HCT116 (cell line): ENCODE measurements at regions not wholly inside any gene's neighbourhood (a gene's known extent, or its start where the extent isn't known, plus 50 kb on each side); places are given as distances from the start of the nearest gene placed in this dataset.

ENCODE experiments used
- ATAC-seq: fragments of 200-7000 bp; cut with Tn5 transposase; 2 replicates; pipeline ENCODE4 v1.9.1; 2020; ENCODE audit warnings: mild to moderate bottlenecking, moderate library complexity
- BruUV-seq: library from RNA; stranded (reverse); fragments of 400-500 nt; replicated peaks from 2 replicates; lab custom pipeline; 2021; lab: Mats Ljungman, UMichigan
- CTCF ChIA-PET: fragments of 300-600 bp; sonication (Branson Sonifier 250); formaldehyde crosslinking; loops from one replicate; lab custom pipeline; 2021; ENCODE audit warnings: antibody characterized with exemption; lab: Charles Lee
- POLR2A ChIA-PET: fragments of 300-600, 350-600 bp; sonication (Branson Sonifier 250); formaldehyde crosslinking; loops from one replicate; lab custom pipeline; 2021; ENCODE audit warnings: antibody characterized with exemption; lab: Charles Lee
- RAD21 ChIA-PET, 2 experiments: fragments of 300-600 bp; sonication (Branson Sonifier 250); formaldehyde crosslinking; loops; one replicate each; lab custom pipeline; 2023; ENCODE audit warnings: low total read pairs in 2 of 2; ENCODE audit not compliant: uncharacterized antibody in 2 of 2, unreplicated experiment in 2 of 2, low non-redundant PET in 1 of 2; lab: Charles Lee
- DNase-seq: peaks from one replicate; pipeline ENCODE4 v3.0.0-alpha.2; 2010; ENCODE audit warnings: low read depth, low spot score
- H2AFZ ChIP-seq: fragments of 200-600 bp; shearing (Covaris generic), sonication (generic); 2 replicates; pipeline ENCODE4 v1.6.1; 2017; ENCODE audit warnings: low read depth, mixed run types, mixed read lengths, antibody characterized with exemption, low read length; ENCODE audit not compliant: poor library complexity, severe bottlenecking
- H3K27ac ChIP-seq: 2 replicates; pipeline ENCODE4 v1.5.1; 2012; ENCODE audit warnings: low read depth, low read length
- H3K27me3 ChIP-seq: fragments of 200-600 bp; sonication (generic); 2 replicates; pipeline ENCODE4 v1.6.1; 2016; ENCODE audit warnings: mixed run types, low read length, mixed read lengths; ENCODE audit not compliant: insufficient read depth
- H3K36me3 ChIP-seq, 2 experiments: fragments of 200-500 bp in 1 of 2; fragments of 200-600 bp in 1 of 2; sonication (Bioruptor generic) in 1 of 2; sonication (generic) in 1 of 2; 2 replicates each; pipeline versions ENCODE4 v1.5.1 to v1.6.1; 2014 to 2016; ENCODE audit warnings: low read length in 2 of 2, inconsistent platforms in 1 of 2, mixed read lengths in 1 of 2, mixed run types in 1 of 2; ENCODE audit not compliant: insufficient read depth in 2 of 2, control insufficient read depth in 1 of 2
- H3K4me1 ChIP-seq, 2 experiments: fragments of 200-600 bp in 1 of 2; sonication (generic) in 1 of 2; 2 replicates each; pipeline versions ENCODE4 v1.5.1 to v1.6.1; 2012 to 2017; ENCODE audit warnings: low read length in 2 of 2, inconsistent platforms in 1 of 2, mild to moderate bottlenecking in 1 of 2, mixed read lengths in 1 of 2, mixed run types in 1 of 2, moderate library complexity in 1 of 2; ENCODE audit not compliant: insufficient read depth in 2 of 2, control insufficient read depth in 1 of 2
- H3K4me2 ChIP-seq: fragments of 200-600 bp; sonication (generic); 2 replicates; pipeline ENCODE4 v1.6.1; 2017; ENCODE audit warnings: mixed run types, low read length, mixed read lengths
- H3K4me3 ChIP-seq, 2 experiments: fragments of 200-600 bp in 1 of 2; sonication (generic) in 1 of 2; replicated peaks in 1 of 2; 2 replicates each; pipeline ENCODE4 v1.5.1; 2011 to 2016; ENCODE audit warnings: low read length in 2 of 2, control low read depth in 1 of 2, low read depth in 1 of 2, mild to moderate bottlenecking in 1 of 2, mixed read lengths in 1 of 2, mixed run types in 1 of 2
- H3K79me2 ChIP-seq: fragments of 200-600 bp; sonication (generic); 2 replicates; pipeline ENCODE4 v1.6.1; 2017; ENCODE audit warnings: mild to moderate bottlenecking, mixed run types, low read length, moderate library complexity, mixed read lengths; ENCODE audit not compliant: insufficient read depth
- H3K9ac ChIP-seq: fragments of 200-600 bp; sonication (generic); 2 replicates; pipeline ENCODE4 v1.6.1; 2016; ENCODE audit warnings: low read length, mixed read lengths
- H3K9me2 ChIP-seq: fragments of 200-600 bp; sonication (generic), shearing (Covaris generic); 2 replicates; pipeline ENCODE4 v1.6.1; 2017; ENCODE audit warnings: mixed run types, mild to moderate bottlenecking, moderate library complexity; ENCODE audit not compliant: insufficient read depth
- H3K9me3 ChIP-seq, 2 experiments: fragments of 200-500 bp in 1 of 2; fragments of 200-600 bp in 1 of 2; sonication (Bioruptor generic) in 1 of 2; sonication (generic) in 1 of 2; 2 replicates each; pipeline ENCODE4 v1.6.1; 2014 to 2017; ENCODE audit warnings: low read length in 2 of 2, mixed read lengths in 2 of 2, inconsistent platforms in 1 of 2, low read depth in 1 of 2, mild to moderate bottlenecking in 1 of 2, mixed run types in 1 of 2, moderate library complexity in 1 of 2; ENCODE audit not compliant: control insufficient read depth in 1 of 2, insufficient read depth in 1 of 2
- H4K20me1 ChIP-seq: fragments of 200-600 bp; sonication (generic), shearing (Covaris generic); 2 replicates; pipeline ENCODE4 v1.6.1; 2017; ENCODE audit warnings: mixed run types, mild to moderate bottlenecking, moderate library complexity; ENCODE audit not compliant: insufficient read depth
- CEBPB ChIP-seq: IDR thresholded peaks from 2 replicates; pipeline ENCODE4 v1.6.1; 2012; ENCODE audit warnings: low read depth
- EZH2 ChIP-seq: fragments of 200-600 bp; sonication (generic); IDR thresholded peaks from 2 replicates; pipeline ENCODE4 v1.6.1; 2017; ENCODE audit warnings: antibody characterized with exemption, mixed run types
- POLR2A ChIP-seq: IDR thresholded peaks from 2 replicates; pipeline ENCODE4 v1.7.0; 2011; ENCODE audit warnings: borderline replicate concordance; ENCODE audit not compliant: insufficient read depth, insufficient read length; ENCODE audit errors: extremely low read depth
- REST ChIP-seq: IDR thresholded peaks from 2 replicates; pipeline ENCODE4 v1.6.1; 2012; ENCODE audit warnings: low read depth
- TCF7L2 ChIP-seq: IDR thresholded peaks from 2 replicates; pipeline ENCODE4 v1.7.0; 2011; ENCODE audit warnings: borderline replicate concordance, inconsistent platforms; ENCODE audit not compliant: insufficient read depth, insufficient read length; ENCODE audit errors: extremely low read depth
- YY1 ChIP-seq: IDR thresholded peaks from 2 replicates; pipeline ENCODE4 v1.6.1; 2011; ENCODE audit warnings: low read length, low read depth, moderate library complexity, mild to moderate bottlenecking; ENCODE audit not compliant: insufficient replicate concordance; ENCODE audit errors: extremely low read depth
- ZFX ChIP-seq: fragments of 450-650 bp; IDR thresholded peaks from 2 replicates; pipeline ENCODE4 v1.6.1; 2017
- intact Hi-C: fragments of 100-400 bp; cut with micrococcal nuclease; formaldehyde crosslinking; loops from 2 replicates; pipeline ENCODE4 v1.10.0; 2022

DNA sequence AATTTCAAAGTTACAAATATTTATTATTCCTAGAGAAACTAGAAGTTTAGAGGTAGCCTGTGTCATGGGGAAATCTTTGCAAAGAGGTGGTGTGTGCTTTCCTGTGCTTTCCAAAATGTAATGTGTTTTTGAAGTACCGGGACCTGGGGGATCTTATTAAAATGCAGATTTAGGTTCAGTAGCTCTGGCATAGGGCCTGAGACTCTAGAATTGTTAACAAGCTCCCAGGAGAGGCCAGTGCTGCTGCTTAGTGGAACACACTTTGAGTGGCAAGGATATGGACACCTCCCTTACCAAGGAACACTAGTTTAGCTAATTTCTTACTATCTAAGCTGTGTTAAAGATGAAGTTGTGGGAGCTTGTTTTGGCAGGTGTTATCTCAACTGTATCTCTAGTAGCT lies 428.9 kb downstream of the VGLL3 start (continued):
- TF ChIP-seq REST (no peak), TCF7L2 (no peak)

- Histone ChIP-seq H3K9ac (no peak overlapping the region), H3K27me3 (no peaks in the 10 kb centered on the region), H3K9me3 (peaks cover 0 to 11% of the 10 kb centered on the region in 2 experiments; a peak in 1 of 4 replicates), H3K4me3 (no peak overlapping the region), H3K27ac (no peak overlapping the region), H3K4me2 (no peak overlapping the region), H4K20me1 (no peaks in the 10 kb centered on the region), H3K9me2 (no peaks in the 10 kb centered on the region), H3K36me3 (no peaks in the 10 kb centered on the region), H2AFZ (no peak overlapping the region), H3K79me2 (no peaks in the 10 kb centered on the region), H3K4me1 (no peaks in the 10 kb centered on the region)
- ChIA-PET CTCF (no interaction called here), RAD21 (no interaction called here)
- no peak for DNase-seq
- intact Hi-C loops: loop anchor here (10.0 kb wide), 2 partner anchors 524 to 736 kb away; no protein-coding TSS in a partner anchor
- no peak for ATAC-seq
- BruUV-seq: no TSS peak
- TF ChIP-seq ZFX (no peak), EZH2 (no peak), YY1 (no peak), CEBPB (no peak), POLR2A (no peak)
- TF ChIP-seq, all 23 proteins: peak for 0
- POLR2A ChIA-PET: no interaction called here
Measured at GRCh38 chr3:86561215-86561614, 429.7 kb downstream of the VGLL3 start.
